Osteocyte (in vitro differentiated cells): ENCODE measurements at regions not wholly inside any gene's neighbourhood (a gene's known extent, or its start where the extent isn't known, plus 50 kb on each side); places are given as distances from the start of the nearest gene placed in this dataset.
A peak's percentile ranks its signal among the peaks of the same experiment; 100 is the strongest.

ENCODE experiments used
- DNase-seq: peaks from one replicate; pipeline ENCODE4 v3.0.0; 2021; ENCODE audit warnings: mixed read lengths; ENCODE audit not compliant: unreplicated experiment; ENCODE audit errors: extremely low spot score
- H3K27ac Mint-ChIP-seq: one replicate; pipeline ENCODE4 v1.8.0; 2021; ENCODE audit warnings: mild to moderate bottlenecking, mixed read lengths; ENCODE audit not compliant: unreplicated experiment
- H3K27me3 Mint-ChIP-seq: one replicate; pipeline ENCODE4 v1.8.0; 2021; ENCODE audit warnings: mixed read lengths; ENCODE audit not compliant: unreplicated experiment
- H3K36me3 Mint-ChIP-seq: one replicate; pipeline ENCODE4 v1.8.0; 2021; ENCODE audit warnings: mixed read lengths; ENCODE audit not compliant: unreplicated experiment
- H3K4me1 Mint-ChIP-seq: one replicate; pipeline ENCODE4 v1.8.0; 2021; ENCODE audit warnings: mixed read lengths; ENCODE audit not compliant: unreplicated experiment
- H3K4me3 Mint-ChIP-seq: one replicate; pipeline ENCODE4 v1.8.0; 2021; ENCODE audit warnings: mild to moderate bottlenecking, moderate library complexity, mixed read lengths; ENCODE audit not compliant: unreplicated experiment
- H3K9me3 Mint-ChIP-seq: one replicate; pipeline ENCODE4 v1.8.0; 2021; ENCODE audit warnings: mixed read lengths; ENCODE audit not compliant: unreplicated experiment
- TF ChIP-seq, protein P1 (sequence below): fragments of 200-600 bp; sonication (generic); IDR thresholded peaks from 2 replicates; pipeline ENCODE4 v1.5.0; 2021; ENCODE audit warnings: antibody characterized with exemption, mild to moderate bottlenecking, moderate library complexity

DNA sequence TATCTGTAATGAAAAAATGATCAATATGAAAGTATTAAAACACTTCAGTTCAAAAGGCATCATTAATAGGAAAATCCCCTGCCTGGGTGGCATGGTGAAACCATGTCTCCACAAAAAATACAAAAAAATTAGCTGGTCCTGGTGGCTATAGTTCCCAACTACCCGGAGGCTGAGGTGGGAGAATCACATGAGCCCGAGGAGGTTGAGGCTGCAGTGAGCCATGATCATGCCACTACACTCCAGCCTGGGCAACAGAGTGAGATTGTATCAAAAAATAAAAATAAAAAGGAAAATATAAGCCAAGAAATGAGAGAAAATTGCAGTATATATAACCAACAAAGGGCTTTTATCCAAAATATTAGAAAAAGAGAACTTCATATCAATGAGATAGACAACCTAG lies 71.6 kb upstream of the MYCN start:
- no peak overlapping the region for H3K27ac Mint-ChIP-seq
- H3K27me3 Mint-ChIP-seq = peaks cover 6% of the 10 kb centered on the region
- no peaks in the 10 kb centered on the region for H3K9me3 Mint-ChIP-seq
- TF ChIP-seq, protein P1, sequence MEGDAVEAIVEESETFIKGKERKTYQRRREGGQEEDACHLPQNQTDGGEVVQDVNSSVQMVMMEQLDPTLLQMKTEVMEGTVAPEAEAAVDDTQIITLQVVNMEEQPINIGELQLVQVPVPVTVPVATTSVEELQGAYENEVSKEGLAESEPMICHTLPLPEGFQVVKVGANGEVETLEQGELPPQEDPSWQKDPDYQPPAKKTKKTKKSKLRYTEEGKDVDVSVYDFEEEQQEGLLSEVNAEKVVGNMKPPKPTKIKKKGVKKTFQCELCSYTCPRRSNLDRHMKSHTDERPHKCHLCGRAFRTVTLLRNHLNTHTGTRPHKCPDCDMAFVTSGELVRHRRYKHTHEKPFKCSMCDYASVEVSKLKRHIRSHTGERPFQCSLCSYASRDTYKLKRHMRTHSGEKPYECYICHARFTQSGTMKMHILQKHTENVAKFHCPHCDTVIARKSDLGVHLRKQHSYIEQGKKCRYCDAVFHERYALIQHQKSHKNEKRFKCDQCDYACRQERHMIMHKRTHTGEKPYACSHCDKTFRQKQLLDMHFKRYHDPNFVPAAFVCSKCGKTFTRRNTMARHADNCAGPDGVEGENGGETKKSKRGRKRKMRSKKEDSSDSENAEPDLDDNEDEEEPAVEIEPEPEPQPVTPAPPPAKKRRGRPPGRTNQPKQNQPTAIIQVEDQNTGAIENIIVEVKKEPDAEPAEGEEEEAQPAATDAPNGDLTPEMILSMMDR = no peak
- H3K4me1 Mint-ChIP-seq = no peaks in the 10 kb centered on the region
- H3K36me3 Mint-ChIP-seq = no peaks in the 10 kb centered on the region
- DNase-seq = no peak
- H3K4me3 Mint-ChIP-seq = no peak overlapping the region

DNA sequence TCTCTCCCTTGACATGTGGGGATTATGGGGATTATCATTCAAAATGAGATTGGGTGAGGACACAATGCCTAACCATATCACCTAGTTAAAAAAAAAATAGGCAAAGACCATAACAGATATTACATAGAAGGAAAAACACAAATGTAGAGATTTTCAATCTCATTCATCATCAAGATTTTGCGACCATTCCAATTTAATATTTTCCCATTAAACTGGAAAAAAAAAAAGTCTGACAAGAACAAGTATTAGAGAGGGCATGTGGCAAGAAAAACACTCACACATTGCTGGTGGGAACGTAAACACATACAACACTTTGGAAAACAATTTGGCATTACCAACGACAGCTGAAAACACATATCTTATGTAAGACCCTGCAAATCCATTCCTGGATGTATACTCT lies 71.0 kb upstream of the MYCN start:
- H3K9me3 Mint-ChIP-seq = no peaks in the 10 kb centered on the region
- no peak overlapping the region for H3K27ac Mint-ChIP-seq
- no peak for DNase-seq
- H3K36me3 Mint-ChIP-seq = no peaks in the 10 kb centered on the region
- peaks cover 6% of the 10 kb centered on the region for H3K27me3 Mint-ChIP-seq
- TF ChIP-seq, protein P1 = no peak
- no peak overlapping the region for H3K4me3 Mint-ChIP-seq
- no peaks in the 10 kb centered on the region for H3K4me1 Mint-ChIP-seq

DNA sequence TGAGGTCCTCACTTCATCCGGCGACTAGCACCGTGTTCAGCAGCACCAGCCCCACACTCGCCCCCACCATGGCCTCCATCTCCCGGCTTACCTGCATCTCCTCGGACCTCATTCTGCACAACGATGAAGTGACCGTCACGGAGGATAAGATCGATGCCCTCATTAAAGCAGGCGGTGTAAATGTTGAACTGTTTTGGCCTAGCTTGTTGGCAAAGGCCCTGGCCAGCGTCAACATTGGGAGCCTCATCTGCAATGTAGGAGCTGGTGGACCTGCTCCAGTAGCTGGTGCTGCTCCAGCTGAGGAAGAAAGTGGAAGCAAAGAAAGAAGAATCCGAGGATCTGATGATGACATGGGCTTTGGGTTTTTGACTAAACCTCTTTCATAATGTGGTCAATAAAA lies 70.5 kb upstream of the MYCN start:
- Mint-ChIP-seq H3K27ac (no peak overlapping the region), H3K27me3 (peaks cover 6% of the 10 kb centered on the region), H3K9me3 (no peaks in the 10 kb centered on the region), H3K36me3 (no peaks in the 10 kb centered on the region), H3K4me3 (no peak overlapping the region), H3K4me1 (no peaks in the 10 kb centered on the region)
- TF ChIP-seq, protein P1 = no peak
- DNase-seq = peak; percentile 75

DNA sequence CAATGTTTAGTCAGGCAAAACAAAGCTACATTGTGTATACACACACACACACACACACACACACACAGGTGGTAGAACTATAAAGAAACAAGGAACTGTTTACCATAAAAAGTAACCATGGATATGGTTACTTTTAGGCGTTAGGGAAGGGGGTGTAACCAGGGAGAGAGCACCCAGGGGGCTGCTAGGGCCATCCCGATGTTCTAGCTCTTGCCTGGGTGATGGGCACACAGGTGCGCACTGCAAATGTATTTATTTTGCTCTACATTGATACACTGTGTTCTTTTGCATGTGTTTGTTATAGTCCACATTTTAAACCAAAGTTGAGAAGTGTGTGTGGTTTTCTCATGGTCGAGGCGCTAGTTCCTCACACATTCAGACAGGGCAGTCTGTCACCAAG lies 69.8 kb upstream of the MYCN start:
- no peaks in the 10 kb centered on the region for H3K36me3 Mint-ChIP-seq
- H3K27ac Mint-ChIP-seq = no peak overlapping the region
- H3K4me3 Mint-ChIP-seq = no peak overlapping the region
- H3K27me3 Mint-ChIP-seq = peaks cover 6% of the 10 kb centered on the region
- H3K4me1 Mint-ChIP-seq = no peaks in the 10 kb centered on the region
- H3K9me3 Mint-ChIP-seq = no peaks in the 10 kb centered on the region
- peak; percentile 48 for DNase-seq
- TF ChIP-seq, protein P1 = no peak

DNA sequence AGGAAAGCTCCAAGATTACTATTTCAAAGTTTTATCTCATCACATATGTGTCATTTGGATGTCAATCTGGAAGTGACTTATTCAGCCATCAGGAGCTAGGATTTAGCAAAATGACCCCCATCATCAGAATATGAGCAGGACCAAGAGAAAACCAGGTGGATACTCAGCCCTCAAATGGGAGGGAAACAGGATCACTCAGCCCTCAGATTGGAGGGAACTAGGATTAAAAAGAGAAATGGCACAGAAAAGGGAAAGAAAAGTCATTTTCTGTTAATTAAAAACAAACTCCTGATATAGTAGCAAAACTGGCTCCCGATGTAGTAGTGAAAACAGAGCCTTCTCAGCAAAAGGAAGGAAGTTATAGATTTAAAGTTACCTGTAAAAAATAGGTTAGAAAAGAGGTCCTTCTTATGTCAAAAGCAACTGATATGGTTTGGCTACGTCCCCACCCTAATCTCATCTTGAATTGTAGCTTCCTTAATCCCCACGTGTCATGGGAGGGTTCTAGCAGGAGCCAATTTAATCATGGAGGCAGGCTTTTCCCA lies 69.0 kb upstream of the MYCN start:
- DNase-seq = no peak
- Mint-ChIP-seq H3K27me3 (peaks cover 6% of the 10 kb centered on the region), H3K4me3 (no peak overlapping the region), H3K4me1 (no peaks in the 10 kb centered on the region), H3K36me3 (no peaks in the 10 kb centered on the region), H3K27ac (no peak overlapping the region), H3K9me3 (no peaks in the 10 kb centered on the region)
- TF ChIP-seq, protein P1 = no peak
